Suprapubic skin (tissue), 4 donors: ENCODE measurements at regions not wholly inside any gene's neighbourhood (a gene's known extent, or its start where the extent isn't known, plus 50 kb on each side); places are given as distances from the start of the nearest gene placed in this dataset.

Source experiments
- DNase-seq, 2 donors: peaks; one replicate each; pipeline ENCODE4 v3.0.0-alpha.2; 2019; ENCODE audit warnings: low spot score in 2 of 2
- H3K27ac ChIP-seq: fragments of 200-600 bp; sonication (generic); one replicate; pipeline ENCODE4 v1.5.1; 2019
- H3K27me3 ChIP-seq: fragments of 200-600 bp; sonication (generic); one replicate; pipeline ENCODE4 v1.5.1; 2019
- H3K36me3 ChIP-seq: fragments of 200-600 bp; sonication (generic); one replicate; pipeline ENCODE4 v1.5.1; 2019
- H3K4me1 ChIP-seq: fragments of 200-600 bp; sonication (generic); one replicate; pipeline ENCODE4 v1.5.1; 2019
- H3K4me3 ChIP-seq: fragments of 200-600 bp; sonication (generic); one replicate; pipeline ENCODE4 v1.5.1; 2019; ENCODE audit warnings: mild to moderate bottlenecking
- H3K9me3 ChIP-seq: fragments of 200-600 bp; sonication (generic); one replicate; pipeline ENCODE4 v1.5.1; 2019
- EP300 ChIP-seq: sonication (generic); formaldehyde crosslinking; IDR thresholded peaks from one replicate; pipeline ENCODE4 v1.6.1; 2017; ENCODE audit warnings: antibody characterized with exemption
- POLR2A ChIP-seq, 2 donors: fragments of 450-650 bp; IDR thresholded peaks; one replicate each; pipeline ENCODE4 v1.6.1; 2017; ENCODE audit warnings: antibody characterized with exemption in 2 of 2, mild to moderate bottlenecking in 2 of 2, moderate library complexity in 2 of 2
- POLR2AphosphoS5 ChIP-seq, 3 donors: sonication (generic); formaldehyde crosslinking; IDR thresholded peaks; one replicate each; pipeline ENCODE4 v1.6.1; 2017; ENCODE audit warnings: antibody characterized with exemption in 3 of 3
- WGBS: methylation state at CpG from one replicate; pipeline ENCODE4 v1.1.5; 2018; 5-methylcytosine and 5-hydroxymethylcytosine counted together
- TF ChIP-seq, protein P1 (sequence below), 2 donors: fragments of 200-600 bp in 1 of 2; fragments of 450-650 bp in 1 of 2; sonication (generic) in 1 of 2; IDR thresholded peaks; one replicate each; pipeline ENCODE4 v1.5.1; 2016 to 2019; ENCODE audit warnings: antibody characterized with exemption in 2 of 2, mild to moderate bottlenecking in 1 of 2, moderate library complexity in 1 of 2

DNA sequence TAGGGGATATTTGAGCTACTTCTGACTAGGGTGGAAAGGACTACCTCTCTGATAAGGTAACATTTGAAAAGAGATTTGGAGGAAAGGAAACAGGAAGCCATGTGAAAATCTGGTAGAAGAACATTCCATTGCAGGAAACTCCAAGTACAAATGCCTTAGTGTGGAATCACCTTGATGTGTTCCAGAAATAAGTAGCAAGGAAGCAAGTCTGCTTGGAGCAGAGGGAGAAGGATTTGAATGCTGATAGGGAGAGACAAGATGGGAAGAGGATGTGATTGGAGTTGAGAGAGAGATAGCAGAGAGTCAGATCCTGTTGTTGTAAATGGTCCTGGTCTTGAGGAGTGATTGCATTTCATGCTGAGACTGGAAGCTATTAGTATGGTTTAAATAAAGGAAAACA is 335.1 kb upstream of the DCBLD2 start:
- H3K27ac ChIP-seq = no peak overlapping the region
- H3K4me3 ChIP-seq = no peak overlapping the region
- DNase-seq = no peak
- H3K4me1 ChIP-seq = no peaks in the 10 kb centered on the region
- H3K36me3 ChIP-seq = no peaks in the 10 kb centered on the region
- no peaks in the 10 kb centered on the region for H3K27me3 ChIP-seq
- no peaks in the 10 kb centered on the region for H3K9me3 ChIP-seq
- no peak for TF ChIP-seq POLR2AphosphoS5 (IDR thresholded peaks at IDR 0.05)
- TF ChIP-seq EP300 = no peak
- TF ChIP-seq, protein P1, sequence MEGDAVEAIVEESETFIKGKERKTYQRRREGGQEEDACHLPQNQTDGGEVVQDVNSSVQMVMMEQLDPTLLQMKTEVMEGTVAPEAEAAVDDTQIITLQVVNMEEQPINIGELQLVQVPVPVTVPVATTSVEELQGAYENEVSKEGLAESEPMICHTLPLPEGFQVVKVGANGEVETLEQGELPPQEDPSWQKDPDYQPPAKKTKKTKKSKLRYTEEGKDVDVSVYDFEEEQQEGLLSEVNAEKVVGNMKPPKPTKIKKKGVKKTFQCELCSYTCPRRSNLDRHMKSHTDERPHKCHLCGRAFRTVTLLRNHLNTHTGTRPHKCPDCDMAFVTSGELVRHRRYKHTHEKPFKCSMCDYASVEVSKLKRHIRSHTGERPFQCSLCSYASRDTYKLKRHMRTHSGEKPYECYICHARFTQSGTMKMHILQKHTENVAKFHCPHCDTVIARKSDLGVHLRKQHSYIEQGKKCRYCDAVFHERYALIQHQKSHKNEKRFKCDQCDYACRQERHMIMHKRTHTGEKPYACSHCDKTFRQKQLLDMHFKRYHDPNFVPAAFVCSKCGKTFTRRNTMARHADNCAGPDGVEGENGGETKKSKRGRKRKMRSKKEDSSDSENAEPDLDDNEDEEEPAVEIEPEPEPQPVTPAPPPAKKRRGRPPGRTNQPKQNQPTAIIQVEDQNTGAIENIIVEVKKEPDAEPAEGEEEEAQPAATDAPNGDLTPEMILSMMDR (IDR thresholded peaks at IDR 0.05) = no peak
- TF ChIP-seq POLR2A (IDR thresholded peaks at IDR 0.05) = no peak

DNA sequence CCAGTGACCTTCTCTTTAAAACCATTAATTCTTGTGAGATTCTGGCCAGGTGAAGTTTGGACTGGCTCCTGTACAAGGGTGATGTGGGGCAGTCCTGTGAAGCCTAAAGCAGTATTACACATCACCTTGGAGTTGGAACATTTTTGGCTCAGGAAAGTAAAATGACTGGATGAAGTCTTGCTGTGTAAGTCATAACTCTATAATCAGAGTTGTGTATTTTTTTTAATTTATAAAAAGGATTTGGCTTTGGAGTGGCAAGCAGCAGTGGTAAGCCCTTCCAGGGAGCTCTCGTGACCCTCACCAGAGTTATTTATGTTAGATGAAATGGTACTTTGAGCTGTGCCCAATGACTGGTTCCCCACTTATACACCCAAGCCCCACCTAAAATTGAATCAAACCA is 331.2 kb upstream of the DCBLD2 start:
- Histone ChIP-seq H3K4me1 (no peaks in the 10 kb centered on the region), H3K36me3 (no peaks in the 10 kb centered on the region), H3K9me3 (no peaks in the 10 kb centered on the region), H3K27me3 (no peaks in the 10 kb centered on the region), H3K27ac (no peak overlapping the region), H3K4me3 (no peak overlapping the region)
- TF ChIP-seq EP300 = no peak
- TF ChIP-seq POLR2AphosphoS5 (IDR thresholded peaks at IDR 0.05) = no peak
- TF ChIP-seq POLR2A (IDR thresholded peaks at IDR 0.05) = no peak
- TF ChIP-seq, protein P1 (IDR thresholded peaks at IDR 0.05) = no peak
- WGBS = 93% methylated on average over 1 of the region's 1 CpG
- DNase-seq = no peak

DNA sequence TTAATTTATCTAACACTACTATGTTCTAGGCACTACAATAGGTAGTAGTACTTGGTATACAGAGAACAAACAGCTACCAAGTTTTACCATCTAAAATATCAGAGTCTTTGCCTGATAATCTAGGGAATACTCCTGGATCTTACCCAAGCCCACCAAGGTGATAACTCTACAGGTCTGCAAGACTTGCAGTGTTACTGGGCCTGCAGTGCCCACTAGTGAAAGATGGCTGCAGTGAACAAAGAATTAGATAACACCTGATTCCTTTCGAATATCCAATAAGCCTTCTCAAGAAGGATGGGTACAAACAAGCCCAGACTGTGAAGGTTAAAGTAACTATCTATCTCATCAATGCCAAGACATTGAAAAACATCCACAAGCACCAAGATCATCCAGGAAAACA is 317.0 kb upstream of the DCBLD2 start:
- no peak for DNase-seq
- Histone ChIP-seq H3K4me3 (no peak overlapping the region), H3K27me3 (no peaks in the 10 kb centered on the region), H3K9me3 (no peaks in the 10 kb centered on the region), H3K4me1 (no peaks in the 10 kb centered on the region), H3K36me3 (no peaks in the 10 kb centered on the region), H3K27ac (no peak overlapping the region)
- TF ChIP-seq POLR2A (IDR thresholded peaks at IDR 0.05) (no peak), POLR2AphosphoS5 (IDR thresholded peaks at IDR 0.05) (no peak), EP300 (no peak)
- TF ChIP-seq, protein P1 (IDR thresholded peaks at IDR 0.05) = no peak
- 94% methylated on average over 1 of the region's 1 CpG for WGBS

DNA sequence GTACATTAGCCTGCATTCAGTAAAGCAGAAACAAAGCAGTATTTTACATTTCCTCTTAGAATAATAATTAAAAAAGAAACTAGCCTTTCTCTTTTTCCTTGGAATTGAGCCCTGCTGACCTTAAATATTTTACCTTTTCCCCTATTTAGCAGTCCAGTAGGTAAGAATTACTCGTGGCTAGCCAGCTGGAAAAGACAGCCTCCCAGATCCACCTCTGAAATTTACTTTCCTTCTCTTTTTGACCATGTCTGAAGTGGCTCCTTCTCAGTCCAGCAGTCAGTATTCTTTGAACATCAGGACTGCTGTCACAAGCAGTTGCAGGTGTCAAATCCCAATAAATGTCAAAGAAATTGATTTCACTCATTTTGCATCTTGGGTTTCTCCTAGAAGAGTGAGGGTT is 311.5 kb upstream of the DCBLD2 start:
- DNase-seq = no peak
- H3K9me3 ChIP-seq = no peaks in the 10 kb centered on the region
- no peaks in the 10 kb centered on the region for H3K36me3 ChIP-seq
- no peak overlapping the region for H3K4me3 ChIP-seq
- H3K27me3 ChIP-seq = no peaks in the 10 kb centered on the region
- H3K4me1 ChIP-seq = no peaks in the 10 kb centered on the region
- no peak overlapping the region for H3K27ac ChIP-seq
- WGBS = 42% methylated on average over 1 of the region's 1 CpG
- TF ChIP-seq POLR2A (IDR thresholded peaks at IDR 0.05) = no peak
- TF ChIP-seq, protein P1 (IDR thresholded peaks at IDR 0.05) = no peak
- TF ChIP-seq POLR2AphosphoS5 (IDR thresholded peaks at IDR 0.05) = no peak
- TF ChIP-seq EP300 = no peak

DNA sequence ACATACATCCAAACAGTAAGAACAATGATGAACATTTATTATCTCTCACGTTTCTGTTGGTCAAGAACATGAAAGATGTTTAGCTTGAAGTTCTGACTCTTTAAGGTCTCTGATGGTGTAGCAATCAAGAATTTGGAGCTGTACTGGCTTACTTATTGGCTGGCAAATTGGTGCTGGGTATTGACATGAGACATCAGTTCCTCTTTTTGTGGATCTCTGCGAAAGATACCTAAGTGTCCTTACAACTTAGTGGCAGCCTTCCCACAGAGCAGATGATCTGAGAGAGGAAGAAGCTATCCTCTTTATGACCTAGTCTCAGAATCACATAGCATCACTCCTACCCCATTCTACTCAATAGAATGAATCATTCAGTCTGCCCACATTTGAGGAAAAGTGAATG is 309.8 kb upstream of the DCBLD2 start:
- no peak for TF ChIP-seq POLR2A (IDR thresholded peaks at IDR 0.05)
- no peak for TF ChIP-seq POLR2AphosphoS5 (IDR thresholded peaks at IDR 0.05)
- TF ChIP-seq EP300 = no peak
- TF ChIP-seq, protein P1 (IDR thresholded peaks at IDR 0.05) = no peak

More for the DNA sequence above, 309.8 kb upstream of the DCBLD2 start:
- Histone ChIP-seq H3K4me1 (no peaks in the 10 kb centered on the region), H3K4me3 (no peak overlapping the region), H3K27ac (no peak overlapping the region), H3K36me3 (no peaks in the 10 kb centered on the region), H3K9me3 (no peaks in the 10 kb centered on the region), H3K27me3 (no peaks in the 10 kb centered on the region)
- WGBS = 89% methylated on average over 2 of the region's 2 CpGs
- DNase-seq = no peak
